Osteoblast (primary cell): ENCODE measurements at regions not wholly inside any gene's neighbourhood (a gene's known extent, or its start where the extent isn't known, plus 50 kb on each side); places are given as distances from the start of the nearest gene placed in this dataset.
"Not testable (repeated sequence)": the region's sequence is repeated elsewhere in the genome, so short reads cannot be mapped to it uniquely, and the experiment has no call there.

Source experiments
- DNase-seq: peaks from one replicate; pipeline ENCODE4 v3.0.0; 2011; ENCODE audit warnings: low spot score, mixed read lengths; ENCODE audit not compliant: insufficient read length; ENCODE audit errors: missing footprints
- H2AFZ ChIP-seq: 2 replicates; pipeline ENCODE4 v1.6.0; 2011; ENCODE audit warnings: mild to moderate bottlenecking, low read length
- H3K27ac ChIP-seq: 2 replicates; pipeline ENCODE4 v1.5.1; 2011; ENCODE audit warnings: mild to moderate bottlenecking, low read depth, low read length, moderate library complexity
- H3K27me3 ChIP-seq: 2 replicates; pipeline ENCODE4 v1.6.0; 2012; ENCODE audit warnings: mild to moderate bottlenecking, control low read depth, inconsistent platforms, low read length, moderate library complexity; ENCODE audit not compliant: insufficient read depth
- H3K36me3 ChIP-seq: 2 replicates; pipeline ENCODE4 v1.5.1; 2011; ENCODE audit warnings: mild to moderate bottlenecking, low read length, control low read depth, moderate library complexity; ENCODE audit not compliant: insufficient read depth
- H3K4me1 ChIP-seq: 2 replicates; pipeline ENCODE4 v1.5.1; 2011; ENCODE audit warnings: mild to moderate bottlenecking, low read length, control low read depth, moderate library complexity; ENCODE audit not compliant: insufficient read depth
- H3K4me2 ChIP-seq: 2 replicates; pipeline ENCODE4 v1.6.0; 2011; ENCODE audit warnings: mild to moderate bottlenecking, low read length; ENCODE audit not compliant: insufficient read depth
- H3K4me3 ChIP-seq: fragments of 200-600 bp; sonication (generic); 3 replicates; pipeline ENCODE4 v1.5.1; 2012; ENCODE audit warnings: mild to moderate bottlenecking, low read length, inconsistent platforms; ENCODE audit not compliant: insufficient read depth
- H3K79me2 ChIP-seq: 2 replicates; pipeline ENCODE4 v1.6.0; 2012; ENCODE audit warnings: mild to moderate bottlenecking, low read length, control low read depth, inconsistent platforms; ENCODE audit not compliant: insufficient read depth
- H3K9me3 ChIP-seq: 2 replicates; pipeline ENCODE4 v1.5.1; 2011; ENCODE audit warnings: low read depth, low read length, control low read depth
- H4K20me1 ChIP-seq: 2 replicates; pipeline ENCODE4 v1.6.0; 2012; ENCODE audit warnings: mild to moderate bottlenecking, low read length, control low read depth; ENCODE audit not compliant: insufficient read depth
- CTCF ChIP-seq: IDR thresholded peaks from 2 replicates; pipeline ENCODE4 v1.5.1; 2011; ENCODE audit warnings: mild to moderate bottlenecking, low read depth, low read length, moderate library complexity; ENCODE audit errors: extremely low read depth

DNA sequence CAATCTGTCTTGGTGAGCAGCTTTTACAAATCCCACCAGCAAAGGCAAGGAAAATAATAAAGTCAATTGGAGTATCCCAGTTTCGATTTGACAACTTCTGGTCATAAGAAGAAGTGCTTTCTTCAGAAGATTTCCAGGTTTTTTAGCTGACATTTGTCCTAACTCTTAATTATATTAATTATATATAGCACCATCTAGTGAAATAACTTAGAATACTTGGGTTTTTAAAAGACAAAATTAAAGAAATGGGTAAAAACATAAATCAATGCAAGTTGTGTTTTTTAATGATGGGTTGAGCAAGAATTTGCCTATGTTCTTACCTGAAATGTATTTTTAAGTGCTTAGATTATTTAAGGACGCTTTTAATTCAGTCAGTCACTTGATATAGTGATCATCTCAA, 421.8 kb downstream of the ACTL7B start:
- Histone ChIP-seq H3K4me3 (no peak overlapping the region), H3K79me2 (no peaks in the 10 kb centered on the region), H3K27me3 (no peaks in the 10 kb centered on the region), H2AFZ (no peak overlapping the region), H3K9me3 (no peaks in the 10 kb centered on the region), H3K4me2 (no peak overlapping the region), H3K27ac (no peak overlapping the region), H3K4me1 (no peaks in the 10 kb centered on the region), H3K36me3 (no peaks in the 10 kb centered on the region), H4K20me1 (no peaks in the 10 kb centered on the region)
- TF ChIP-seq CTCF = no peak
- DNase-seq = no peak

DNA sequence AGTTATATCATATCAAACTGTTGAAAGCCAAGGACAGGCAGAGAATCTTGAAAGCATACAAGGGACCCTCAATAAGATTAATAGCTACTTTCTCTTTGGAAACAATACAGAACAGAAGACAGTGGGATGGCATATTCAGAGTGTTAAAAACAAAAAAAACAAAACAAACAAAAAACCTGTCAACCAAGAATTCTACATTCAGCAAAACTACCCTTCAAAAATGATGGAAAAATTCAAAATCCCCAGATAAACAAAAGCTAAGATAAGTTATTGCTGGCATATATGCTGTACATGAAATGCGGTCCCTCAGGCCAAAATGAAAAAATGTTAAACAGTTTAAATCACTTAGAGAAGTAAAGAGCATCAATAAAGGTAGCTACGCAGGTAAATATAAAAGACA, 425.1 kb downstream of the ACTL7B start:
- DNase-seq = no peak
- TF ChIP-seq CTCF = no peak
- H4K20me1 ChIP-seq = no peaks in the 10 kb centered on the region
- no peaks in the 10 kb centered on the region for H3K9me3 ChIP-seq
- H3K27me3 ChIP-seq = no peaks in the 10 kb centered on the region
- H2AFZ ChIP-seq = no peak overlapping the region
- H3K4me3 ChIP-seq = no peak overlapping the region
- no peaks in the 10 kb centered on the region for H3K36me3 ChIP-seq
- no peaks in the 10 kb centered on the region for H3K79me2 ChIP-seq
- no peak overlapping the region for H3K27ac ChIP-seq
- H3K4me2 ChIP-seq = no peak overlapping the region
- no peaks in the 10 kb centered on the region for H3K4me1 ChIP-seq

DNA sequence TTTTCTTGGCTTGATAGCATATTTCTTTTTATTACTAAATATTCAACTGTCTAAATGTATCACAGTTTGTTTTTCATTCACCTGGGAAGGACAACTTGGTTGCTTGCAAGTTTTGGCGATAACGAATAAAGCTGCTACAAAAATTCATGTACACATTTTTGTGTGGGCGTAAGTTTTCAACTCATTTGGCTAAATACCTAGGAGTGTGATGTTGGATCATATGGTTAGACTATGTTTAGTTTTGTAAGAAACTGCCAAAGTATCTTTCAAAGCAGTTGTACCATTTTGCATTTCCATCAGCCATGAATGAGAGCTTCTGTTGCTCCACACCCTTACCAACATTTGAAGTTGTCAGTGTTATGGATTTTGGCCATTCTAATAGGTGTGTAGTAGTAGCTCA, 428.0 kb downstream of the ACTL7B start:
- Histone ChIP-seq H4K20me1 (no peaks in the 10 kb centered on the region), H3K9me3 (no peaks in the 10 kb centered on the region), H3K4me1 (no peaks in the 10 kb centered on the region), H2AFZ (no peak overlapping the region), H3K27me3 (no peaks in the 10 kb centered on the region), H3K79me2 (no peaks in the 10 kb centered on the region), H3K36me3 (no peaks in the 10 kb centered on the region), H3K27ac (no peak overlapping the region), H3K4me3 (no peak overlapping the region), H3K4me2 (no peak overlapping the region)
- DNase-seq = no peak
- no peak for TF ChIP-seq CTCF

GRCh38 chr9:108426421-108426940, 429.3 kb downstream of the ACTL7B start:
- not testable (repeated sequence) for H3K4me1 ChIP-seq, H3K27me3 ChIP-seq, H3K79me2 ChIP-seq, H3K9me3 ChIP-seq, H3K4me3 ChIP-seq, H3K4me2 ChIP-seq, H4K20me1 ChIP-seq, H2AFZ ChIP-seq, H3K36me3 ChIP-seq, DNase-seq, H3K27ac ChIP-seq
